PFSK-1 (cell line): ENCODE measurements at regions not wholly inside any gene's neighbourhood (a gene's known extent, or its start where the extent isn't known, plus 50 kb on each side); places are given as distances from the start of the nearest gene placed in this dataset.

Experiments used
- FOXP2 ChIP-seq: optimal IDR thresholded peaks from 2 replicates; pipeline ENCODE3; 2011; ENCODE audit warnings: borderline replicate concordance, control low read depth, inconsistent platforms; ENCODE audit not compliant: insufficient read depth; ENCODE audit errors: extremely low read length, extremely low read depth
- POLR2AphosphoS5 ChIP-seq: IDR thresholded peaks from 2 replicates; pipeline ENCODE4 v1.6.1; 2012; ENCODE audit warnings: low read depth, mild to moderate bottlenecking, control low read depth, low read length, moderate library complexity
- REST ChIP-seq, 2 experiments: IDR thresholded peaks; 2 replicates each; pipeline versions ENCODE4 v1.6.1 to v1.8.0; 2011 to 2012; ENCODE audit warnings: low read depth in 2 of 2, low read length in 2 of 2, control low read depth in 1 of 2, inconsistent platforms in 1 of 2, mild to moderate bottlenecking in 1 of 2, moderate library complexity in 1 of 2; ENCODE audit not compliant: insufficient read depth in 1 of 2
- SIN3A ChIP-seq: IDR thresholded peaks from 2 replicates; pipeline ENCODE4 v1.6.1; 2012; ENCODE audit warnings: mild to moderate bottlenecking, low read length, moderate library complexity, borderline replicate concordance; ENCODE audit not compliant: insufficient read depth
- TAF1 ChIP-seq: IDR thresholded peaks from 2 replicates; pipeline ENCODE4 v1.6.1; 2012; ENCODE audit warnings: low read length, control low read depth, borderline replicate concordance; ENCODE audit not compliant: insufficient read depth

GRCh38 chr5:5885782-5886181 lies 463.3 kb downstream of the ICE1 start:
- no peak for TF ChIP-seq SIN3A
- TF ChIP-seq TAF1: no peak
- TF ChIP-seq FOXP2: no peak
- TF ChIP-seq REST (IDR thresholded peaks at IDR 0.05; ENCODE audit: insufficient read depth in 1 of 2, low read depth in 2 of 2, low read length in 2 of 2): no peak
- no peak for TF ChIP-seq POLR2AphosphoS5

GRCh38 chr5:5884593-5884992 lies 462.1 kb downstream of the ICE1 start:
- TF ChIP-seq POLR2AphosphoS5: no peak
- no peak for TF ChIP-seq SIN3A
- no peak for TF ChIP-seq REST (IDR thresholded peaks at IDR 0.05; ENCODE audit: insufficient read depth in 1 of 2, low read depth in 2 of 2, low read length in 2 of 2)
- no peak for TF ChIP-seq TAF1
- TF ChIP-seq FOXP2: no peak

- TF ChIP-seq POLR2AphosphoS5 (no peak), FOXP2 (no peak), REST (IDR thresholded peaks at IDR 0.05; ENCODE audit: insufficient read depth in 1 of 2, low read depth in 2 of 2, low read length in 2 of 2) (no peak), SIN3A (no peak), TAF1 (no peak)
Measured at GRCh38 chr5:5883562-5883961, 461.1 kb downstream of the ICE1 start.

- TF ChIP-seq TAF1 (no peak), REST (IDR thresholded peaks at IDR 0.05; ENCODE audit: insufficient read depth in 1 of 2, low read depth in 2 of 2, low read length in 2 of 2) (no peak), SIN3A (no peak), POLR2AphosphoS5 (no peak), FOXP2 (no peak)
Measured at GRCh38 chr5:5883146-5883545, 460.7 kb downstream of the ICE1 start.

- TF ChIP-seq REST (IDR thresholded peaks at IDR 0.05; ENCODE audit: insufficient read depth in 1 of 2, low read depth in 2 of 2, low read length in 2 of 2) (no peak), POLR2AphosphoS5 (no peak), SIN3A (no peak), TAF1 (no peak), FOXP2 (no peak)
Measured at GRCh38 chr5:5882706-5883105, 460.2 kb downstream of the ICE1 start.
